HEK293 (cell line): ENCODE measurements at regions not wholly inside any gene's neighbourhood (a gene's known extent, or its start where the extent isn't known, plus 50 kb on each side); places are given as distances from the start of the nearest gene placed in this dataset.

Experiments
- CTCF ChIA-PET: fragments of 350-600 bp; formaldehyde crosslinking; extraction: SDS; loops from one replicate; lab custom pipeline; 2021; ENCODE audit warnings: antibody characterized with exemption; lab: Yijun Ruan, JAX
- POLR2A ChIA-PET: fragments of 300-600 bp; formaldehyde crosslinking; extraction: SDS; loops from one replicate; lab custom pipeline; 2020; ENCODE audit warnings: antibody characterized with exemption, inconsistent platforms; lab: Yijun Ruan, JAX
- H3K27ac ChIP-seq: fragments of 200-500 bp; sonication (Bioruptor generic); 2 replicates; pipeline ENCODE4 v1.5.1; 2014; ENCODE audit warnings: low read depth, low read length, control low read depth, inconsistent platforms; ENCODE audit errors: extremely low read depth
- H3K36me3 ChIP-seq, 2 experiments: fragments of 200-500 bp in 1 of 2; sonication (Bioruptor generic) in 1 of 2; 1 replicate in 1 of 2; 2 replicates in 1 of 2; pipeline ENCODE4 v1.5.1; 2014 to 2017; ENCODE audit warnings: inconsistent platforms in 2 of 2, low read length in 2 of 2; ENCODE audit not compliant: control insufficient read depth in 2 of 2, insufficient read depth in 1 of 2
- H3K4me1 ChIP-seq: fragments of 200-500 bp; sonication (Bioruptor generic); 2 replicates; pipeline ENCODE4 v1.5.1; 2014; ENCODE audit warnings: mild to moderate bottlenecking, low read length, inconsistent platforms; ENCODE audit not compliant: control insufficient read depth, insufficient read depth
- H3K4me3 ChIP-seq: 2 replicates; pipeline ENCODE4 v1.5.1; 2011; ENCODE audit warnings: low read depth, mild to moderate bottlenecking, control low read depth, low read length, moderate library complexity
- H3K9me3 ChIP-seq: fragments of 200-500 bp; sonication (Bioruptor generic); 2 replicates; pipeline ENCODE4 v1.5.1; 2014; ENCODE audit warnings: low read depth, low read length, inconsistent platforms; ENCODE audit not compliant: control insufficient read depth, insufficient read depth
- HOXA7 ChIP-seq: sonication (generic); formaldehyde crosslinking; IDR thresholded peaks from 2 replicates; pipeline ENCODE4 v1.8.1; 2022; ENCODE audit warnings: missing genetic modification reagents, borderline replicate concordance
- KLF8 ChIP-seq: fragments of 450-650 bp; formaldehyde crosslinking; IDR thresholded peaks from 2 replicates; pipeline ENCODE4 v1.5.1; 2016; ENCODE audit warnings: missing biosample characterization, missing genetic modification characterization
- PBX3 ChIP-seq: sonication (generic); formaldehyde crosslinking; IDR thresholded peaks from 2 replicates; pipeline ENCODE4 v1.8.1; 2022; ENCODE audit warnings: mild to moderate bottlenecking, moderate library complexity, missing genetic modification reagents
- SALL2 ChIP-seq: fragments of 450-650 bp; formaldehyde crosslinking; IDR thresholded peaks from 2 replicates; pipeline ENCODE4 v1.5.0; 2017; ENCODE audit warnings: missing biosample characterization, mild to moderate bottlenecking, missing genetic modification characterization, borderline replicate concordance
- SCRT2 ChIP-seq: fragments of 450-650 bp; formaldehyde crosslinking; IDR thresholded peaks from 2 replicates; pipeline ENCODE4 v1.5.1; 2016; ENCODE audit warnings: missing biosample characterization, missing genetic modification characterization
- ZBTB26 ChIP-seq: fragments of 450-650 bp; formaldehyde crosslinking; optimal IDR thresholded peaks from 2 replicates; pipeline ENCODE3; 2016; ENCODE audit warnings: missing biosample characterization, mild to moderate bottlenecking, missing genetic modification characterization
- ZBTB49 ChIP-seq: fragments of 450-650 bp; formaldehyde crosslinking; IDR thresholded peaks from 2 replicates; pipeline ENCODE4 v1.5.1; 2016; ENCODE audit warnings: missing biosample characterization, missing genetic modification characterization, low read depth
- ZNF174 ChIP-seq: fragments of 450-650 bp; formaldehyde crosslinking; IDR thresholded peaks from 2 replicates; pipeline ENCODE4 v1.5.0; 2017; ENCODE audit warnings: missing biosample characterization, mild to moderate bottlenecking, missing genetic modification characterization
- ZNF223 ChIP-seq: fragments of 450-650 bp; formaldehyde crosslinking; IDR thresholded peaks from 2 replicates; pipeline ENCODE4 v1.5.1; 2016; ENCODE audit warnings: missing biosample characterization, missing genetic modification characterization
- ZNF23 ChIP-seq: fragments of 450-650 bp; formaldehyde crosslinking; IDR thresholded peaks from 2 replicates; pipeline ENCODE4 v1.5.1; 2016; ENCODE audit warnings: missing biosample characterization, missing genetic modification characterization, borderline replicate concordance
- ZNF24 ChIP-seq: fragments of 450-650 bp; formaldehyde crosslinking; IDR thresholded peaks from 2 replicates; pipeline ENCODE4 v1.5.1; 2016; ENCODE audit warnings: missing biosample characterization, missing genetic modification characterization
- ZNF366 ChIP-seq: fragments of 450-650 bp; formaldehyde crosslinking; conservative IDR thresholded peaks from 2 replicates; pipeline ENCODE4 v1.5.1; 2016; ENCODE audit warnings: missing biosample characterization, missing genetic modification characterization
- ZNF48 ChIP-seq: fragments of 450-650 bp; formaldehyde crosslinking; IDR thresholded peaks from 2 replicates; pipeline ENCODE4 v1.5.1; 2016; ENCODE audit warnings: missing biosample characterization, missing genetic modification characterization
- ZNF561 ChIP-seq: fragments of 450-650 bp; IDR thresholded peaks from 2 replicates; pipeline ENCODE4 v1.5.1; 2018; ENCODE audit warnings: missing biosample characterization, missing genetic modification characterization, borderline replicate concordance
- ZNF571 ChIP-seq: fragments of 450-650 bp; formaldehyde crosslinking; IDR thresholded peaks from 2 replicates; pipeline ENCODE4 v1.5.0; 2017; ENCODE audit warnings: missing biosample characterization, missing genetic modification characterization
- ZNF785 ChIP-seq: fragments of 450-650 bp; formaldehyde crosslinking; IDR thresholded peaks from 2 replicates; pipeline ENCODE4 v1.5.1; 2016; ENCODE audit warnings: missing biosample characterization, missing genetic modification characterization
- TF ChIP-seq, protein P1 (sequence below): fragments of 450-650 bp; formaldehyde crosslinking; IDR thresholded peaks from 2 replicates; pipeline ENCODE4 v1.5.1; 2016; ENCODE audit warnings: missing biosample characterization, missing genetic modification characterization, low read depth
- TF ChIP-seq, protein P2 (sequence below): fragments of 450-650 bp; formaldehyde crosslinking; IDR thresholded peaks from 2 replicates; pipeline ENCODE4 v1.5.1; 2017; ENCODE audit warnings: missing biosample characterization, missing genetic modification characterization

DNA sequence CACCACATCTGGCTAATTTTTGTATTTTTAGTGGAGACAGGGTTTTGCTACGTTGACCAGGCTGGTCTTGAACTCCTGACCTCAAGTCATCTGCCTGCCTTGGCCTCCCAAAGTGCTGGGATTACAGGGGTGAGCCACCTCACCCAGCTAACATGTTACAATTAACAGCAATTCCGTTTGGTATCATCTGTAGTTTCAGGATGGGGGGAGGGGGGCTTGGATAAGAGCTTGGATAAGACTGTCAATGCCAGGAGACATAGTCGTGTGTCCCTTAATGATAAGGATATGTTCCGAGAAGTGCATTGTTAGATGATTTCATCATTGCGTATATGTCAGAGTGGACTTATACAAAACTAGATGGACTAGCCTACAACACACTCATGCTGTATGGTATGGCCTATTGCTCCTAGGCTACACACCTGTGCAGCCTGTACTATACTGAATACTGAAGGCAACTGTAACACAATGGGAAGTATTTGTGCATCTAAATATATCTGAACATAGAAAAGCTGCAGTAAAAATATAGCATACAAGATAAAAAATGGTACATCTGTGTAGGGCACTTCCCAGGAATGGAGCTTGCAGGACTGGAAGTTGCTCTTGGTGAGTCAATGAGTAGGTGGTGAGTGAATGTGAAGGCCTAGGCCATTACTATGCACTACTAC lies 103.9 kb upstream of the TNS3 start (continued):
- TF ChIP-seq ZBTB26 (tag by site-specific recombination) = no peak
- no peak for TF ChIP-seq HOXA7 (CRISPR knock-in tag)
- TF ChIP-seq ZNF366 (tag by site-specific recombination) = no peak
- TF ChIP-seq KLF8 = no peak
- TF ChIP-seq ZNF48 (tag by site-specific recombination) = no peak
- TF ChIP-seq, protein P1, sequence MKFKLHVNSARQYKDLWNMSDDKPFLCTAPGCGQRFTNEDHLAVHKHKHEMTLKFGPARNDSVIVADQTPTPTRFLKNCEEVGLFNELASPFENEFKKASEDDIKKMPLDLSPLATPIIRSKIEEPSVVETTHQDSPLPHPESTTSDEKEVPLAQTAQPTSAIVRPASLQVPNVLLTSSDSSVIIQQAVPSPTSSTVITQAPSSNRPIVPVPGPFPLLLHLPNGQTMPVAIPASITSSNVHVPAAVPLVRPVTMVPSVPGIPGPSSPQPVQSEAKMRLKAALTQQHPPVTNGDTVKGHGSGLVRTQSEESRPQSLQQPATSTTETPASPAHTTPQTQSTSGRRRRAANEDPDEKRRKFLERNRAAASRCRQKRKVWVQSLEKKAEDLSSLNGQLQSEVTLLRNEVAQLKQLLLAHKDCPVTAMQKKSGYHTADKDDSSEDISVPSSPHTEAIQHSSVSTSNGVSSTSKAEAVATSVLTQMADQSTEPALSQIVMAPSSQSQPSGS (tag by site-specific recombination) = no peak
- TF ChIP-seq, all 188 proteins: peak for 0

DNA sequence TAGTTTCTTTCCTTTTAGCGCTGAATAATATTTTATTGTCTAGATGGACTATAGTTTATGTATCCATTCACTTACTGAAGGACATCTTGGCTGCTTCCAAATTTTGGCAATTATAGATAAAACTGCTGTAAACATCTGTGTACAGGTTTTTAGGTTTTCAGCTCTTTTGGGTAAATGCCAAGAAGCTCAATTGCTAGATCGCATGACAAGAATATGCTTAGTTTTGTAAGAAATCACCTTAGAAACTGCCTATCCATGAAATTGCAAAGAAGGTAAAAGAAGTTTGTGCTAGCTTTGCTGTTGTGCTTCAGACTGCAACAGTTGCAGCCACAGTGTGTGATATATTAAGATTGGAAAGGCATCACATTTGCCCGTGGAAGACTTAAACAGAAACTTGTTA lies 103.2 kb upstream of the TNS3 start:
- TF ChIP-seq ZNF571 (no peak), ZNF785 (no peak), ZNF23 (tag by site-specific recombination) (no peak), PBX3 (CRISPR knock-in tag) (no peak), ZNF174 (tag by site-specific recombination) (no peak), ZNF223 (tag by site-specific recombination) (no peak), ZNF561 (tag by site-specific recombination) (no peak), SALL2 (no peak), ZNF24 (tag by site-specific recombination) (no peak), SCRT2 (no peak), ZBTB49 (no peak)
- TF ChIP-seq, protein P2, sequence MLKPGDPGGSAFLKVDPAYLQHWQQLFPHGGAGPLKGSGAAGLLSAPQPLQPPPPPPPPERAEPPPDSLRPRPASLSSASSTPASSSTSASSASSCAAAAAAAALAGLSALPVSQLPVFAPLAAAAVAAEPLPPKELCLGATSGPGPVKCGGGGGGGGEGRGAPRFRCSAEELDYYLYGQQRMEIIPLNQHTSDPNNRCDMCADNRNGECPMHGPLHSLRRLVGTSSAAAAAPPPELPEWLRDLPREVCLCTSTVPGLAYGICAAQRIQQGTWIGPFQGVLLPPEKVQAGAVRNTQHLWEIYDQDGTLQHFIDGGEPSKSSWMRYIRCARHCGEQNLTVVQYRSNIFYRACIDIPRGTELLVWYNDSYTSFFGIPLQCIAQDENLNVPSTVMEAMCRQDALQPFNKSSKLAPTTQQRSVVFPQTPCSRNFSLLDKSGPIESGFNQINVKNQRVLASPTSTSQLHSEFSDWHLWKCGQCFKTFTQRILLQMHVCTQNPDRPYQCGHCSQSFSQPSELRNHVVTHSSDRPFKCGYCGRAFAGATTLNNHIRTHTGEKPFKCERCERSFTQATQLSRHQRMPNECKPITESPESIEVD (tag by site-specific recombination) = no peak
- H3K36me3 ChIP-seq = no peaks in the 10 kb centered on the region
- H3K27ac ChIP-seq = no peak overlapping the region
- no peaks in the 10 kb centered on the region for H3K9me3 ChIP-seq
- CTCF ChIA-PET = interaction anchor here (0.6 kb wide), 2 partner anchors 37 to 419 kb away, joined by 3 to 4 read pairs; no protein-coding TSS in a partner anchor
- H3K4me1 ChIP-seq = no peaks in the 10 kb centered on the region
- POLR2A ChIA-PET = interaction anchor here (0.7 kb wide), 1 partner anchor 205 kb away, joined by 3 read pairs; no protein-coding TSS in a partner anchor
- H3K4me3 ChIP-seq = no peak overlapping the region
